GM19463 (cell line): ENCODE measurements at regions not wholly inside any gene's neighbourhood (a gene's known extent, or its start where the extent isn't known, plus 50 kb on each side); places are given as distances from the start of the nearest gene placed in this dataset.

Experiments used
- ATAC-seq: cut with Tn5 transposase; IDR thresholded peaks from one replicate; pipeline ENCODE4 v1.9.1; 2021; ENCODE audit warnings: mild to moderate bottlenecking, moderate library complexity; ENCODE audit not compliant: unreplicated experiment

GRCh38 chr6:40196135-40196518 is 261.9 kb upstream of the MOCS1 start:
- no peak for ATAC-seq

DNA sequence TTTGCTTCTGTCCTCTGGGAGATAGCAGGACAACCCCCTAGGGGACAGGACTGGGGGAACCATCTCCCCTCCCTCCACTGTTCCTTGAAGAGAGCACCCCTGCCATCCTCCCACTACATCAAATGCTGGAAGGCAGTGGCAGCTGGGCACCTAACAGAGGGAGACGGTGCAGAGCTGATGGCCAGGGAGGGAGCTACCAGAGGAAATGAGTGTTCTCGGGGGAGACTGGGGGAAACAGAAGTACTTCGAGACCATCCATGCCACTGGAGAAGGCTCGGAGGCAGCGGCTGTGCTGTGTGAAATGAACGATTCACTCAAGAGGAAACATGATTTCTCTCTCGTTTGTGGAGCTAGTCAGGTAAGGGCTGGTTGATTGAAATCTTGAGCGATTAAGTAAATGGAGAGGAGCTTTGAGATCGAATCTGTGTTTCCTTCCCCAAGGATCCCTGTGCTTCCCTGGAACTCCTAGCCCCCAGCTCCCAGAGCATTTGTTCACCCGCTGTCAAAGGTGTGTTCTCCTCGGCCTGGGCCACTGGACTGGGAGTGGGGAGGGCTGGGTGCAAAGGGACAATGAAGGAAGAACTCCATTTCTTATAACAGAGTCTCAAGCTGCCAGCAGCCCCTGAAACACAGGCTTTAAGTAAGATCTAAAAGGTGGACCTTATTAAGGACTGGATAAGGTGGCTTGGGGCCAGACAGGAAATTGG is 261.3 kb upstream of the MOCS1 start:
- no peak for ATAC-seq

DNA sequence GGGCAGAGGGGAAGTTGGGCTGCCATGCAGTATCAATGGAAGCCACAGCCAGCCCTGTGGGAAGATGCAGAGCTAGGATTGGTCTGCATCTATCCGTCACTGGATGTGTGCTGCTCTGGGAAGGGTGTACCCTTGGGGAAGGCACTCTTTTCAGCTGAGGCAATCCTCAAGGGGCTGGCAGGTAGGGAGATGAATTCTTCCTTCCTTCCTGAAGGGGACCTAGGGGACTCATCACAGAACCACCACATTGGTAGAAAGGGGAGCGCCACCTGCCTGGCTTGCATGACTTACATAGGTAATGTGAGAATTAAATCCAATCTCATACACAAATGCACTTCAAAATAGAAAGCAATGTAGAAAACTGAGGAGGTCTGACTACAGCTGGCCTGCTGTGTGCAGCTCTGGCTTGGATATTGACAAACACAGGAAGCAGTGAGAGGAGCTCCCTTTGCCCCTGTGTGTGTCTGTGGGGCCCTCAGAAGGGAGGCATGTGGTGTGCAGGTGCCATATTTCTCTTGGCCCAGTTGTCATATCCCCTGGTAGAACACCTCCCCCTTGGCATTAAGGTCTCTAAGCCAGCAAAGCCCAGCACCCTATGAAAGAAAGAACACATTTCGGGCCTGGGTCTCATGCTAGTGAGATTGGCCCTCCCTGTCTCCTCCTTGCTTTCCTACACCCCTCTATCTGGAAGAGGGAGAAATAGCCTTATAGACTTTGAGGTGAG is 260.3 kb upstream of the MOCS1 start:
- ATAC-seq = no peak

- ATAC-seq = no peak
Measured at GRCh38 chr6:40192516-40192915, 258.3 kb upstream of the MOCS1 start.

GRCh38 chr6:40188931-40189330 is 254.7 kb upstream of the MOCS1 start:
- no peak for ATAC-seq

- no peak for ATAC-seq
Measured at GRCh38 chr6:40187535-40188144, 253.4 kb upstream of the MOCS1 start.

- no peak for ATAC-seq
Measured at GRCh38 chr6:40185486-40185885, 251.2 kb upstream of the MOCS1 start.

DNA sequence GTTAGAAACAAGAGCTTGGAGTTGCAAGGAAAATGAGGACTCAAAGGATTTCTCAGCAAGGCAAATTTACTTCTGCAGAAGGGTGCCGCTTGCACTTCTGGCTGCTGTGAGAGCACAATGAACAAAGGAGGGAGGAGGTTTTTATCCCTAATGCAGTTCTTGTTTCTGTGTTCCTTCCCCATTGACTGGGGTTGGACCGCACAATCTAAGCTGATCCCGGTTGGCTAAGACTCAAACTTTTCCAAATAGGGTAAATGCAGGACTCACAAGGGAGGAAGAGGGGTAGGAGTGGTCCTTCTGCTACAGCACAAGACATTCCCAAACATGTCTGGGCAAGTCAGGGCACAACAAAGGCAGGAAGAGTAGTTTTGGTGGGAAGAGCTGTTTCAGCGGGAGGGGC is 249.6 kb upstream of the MOCS1 start:
- ATAC-seq = no peak

DNA sequence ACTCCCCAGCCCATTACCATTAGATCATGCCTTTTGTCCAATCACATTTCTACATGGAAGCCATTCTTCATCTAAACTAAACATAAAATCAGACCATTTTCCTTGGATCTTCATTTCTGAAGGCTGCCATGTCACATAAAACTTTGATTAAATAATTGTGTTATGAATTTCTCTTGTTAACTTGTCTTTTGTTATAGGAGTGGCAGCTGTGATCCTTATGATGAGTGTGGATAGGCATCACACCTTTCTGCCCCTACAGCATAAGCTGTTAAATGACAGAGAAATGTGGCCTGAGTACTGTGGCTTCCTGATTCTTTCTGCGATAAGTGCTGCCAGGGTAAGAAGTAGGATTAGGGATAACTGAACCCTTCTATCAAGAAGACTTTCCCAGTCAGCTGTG is 247.1 kb upstream of the MOCS1 start:
- ATAC-seq = no peak

DNA sequence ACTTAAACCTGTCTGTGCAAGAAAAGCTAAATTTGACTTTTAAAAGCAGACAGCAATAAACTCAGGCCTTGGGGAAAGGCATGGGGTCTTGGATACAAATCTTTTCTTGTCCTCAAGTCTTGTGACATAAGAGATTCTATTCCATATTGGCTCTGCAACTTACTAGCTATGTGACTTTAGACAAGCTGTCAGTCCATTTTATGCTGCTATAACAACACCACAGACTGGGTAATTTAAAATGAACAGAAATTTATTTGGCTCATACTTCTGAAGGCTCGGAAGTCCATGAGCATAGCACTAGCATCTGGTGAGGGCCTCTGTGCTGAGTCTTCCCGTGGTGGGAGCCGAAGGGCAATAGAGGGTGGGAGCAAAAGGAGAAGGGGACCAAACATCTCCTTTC is 246.0 kb upstream of the MOCS1 start:
- no peak for ATAC-seq

- ATAC-seq = no peak
Measured at GRCh38 chr6:40179496-40179895, 245.2 kb upstream of the MOCS1 start.

DNA sequence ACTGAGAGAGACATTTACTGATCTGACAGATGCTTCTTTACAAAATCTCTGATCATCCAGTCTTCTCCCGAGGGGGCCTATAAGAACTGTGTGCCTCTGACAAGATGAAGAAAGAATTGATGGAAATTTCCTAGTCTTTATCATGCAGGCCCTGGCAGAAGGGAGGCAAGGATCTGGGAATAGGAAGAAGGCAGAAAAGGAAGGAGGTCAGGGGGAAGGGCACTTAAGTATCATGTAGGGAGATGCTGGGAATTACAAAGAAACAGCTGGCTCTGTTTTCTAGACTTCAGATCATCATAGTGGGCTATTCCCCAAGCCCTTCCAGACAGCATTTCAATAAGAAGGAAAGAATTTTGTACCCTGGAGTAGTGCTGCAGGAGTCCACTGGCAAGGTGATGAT is 243.3 kb upstream of the MOCS1 start:
- no peak for ATAC-seq

- no peak for ATAC-seq
Measured at GRCh38 chr6:40176152-40176551, 241.9 kb upstream of the MOCS1 start.

GRCh38 chr6:40172272-40172671 is 238.0 kb upstream of the MOCS1 start:
- ATAC-seq = no peak

DNA sequence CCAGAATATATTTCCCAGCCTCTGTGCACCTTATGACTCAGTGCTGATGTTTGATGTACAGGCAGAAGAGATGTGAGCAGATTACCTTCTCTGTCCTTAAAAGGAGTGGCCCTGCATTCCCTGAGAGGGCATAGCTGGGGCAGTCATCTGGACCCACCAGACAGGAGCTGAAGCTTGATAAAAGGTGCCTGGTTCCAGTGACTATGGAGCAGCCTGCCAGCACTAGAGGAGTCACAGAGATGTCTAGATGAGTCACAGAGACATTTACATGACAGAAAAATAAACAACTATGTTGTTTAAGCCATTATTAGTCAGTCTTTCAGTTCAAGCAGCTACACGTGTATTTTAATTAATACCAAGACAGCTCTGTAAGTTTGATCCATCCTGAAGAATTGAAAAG is 237.1 kb upstream of the MOCS1 start:
- ATAC-seq = no peak

DNA sequence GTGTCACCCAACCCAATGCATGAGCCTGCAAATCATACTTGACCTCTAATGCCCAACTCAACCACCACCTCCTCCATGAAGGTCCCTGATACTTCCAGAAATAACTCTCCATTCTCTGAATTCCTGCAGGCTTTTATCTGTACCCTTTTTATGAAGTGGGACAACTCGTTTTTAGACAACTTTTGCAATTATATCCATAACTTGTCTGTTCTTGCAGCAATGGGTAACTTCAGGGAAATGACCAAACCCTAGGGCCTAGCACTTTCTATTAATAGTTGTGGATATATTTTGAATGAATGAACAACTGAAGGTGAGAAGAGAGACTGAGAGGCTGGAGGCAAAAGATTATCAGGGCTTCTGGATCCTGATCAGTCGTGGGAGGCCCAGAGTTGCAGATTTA is 236.6 kb upstream of the MOCS1 start:
- no peak for ATAC-seq

- no peak for ATAC-seq
Measured at GRCh38 chr6:40169878-40170277, 235.6 kb upstream of the MOCS1 start.

DNA sequence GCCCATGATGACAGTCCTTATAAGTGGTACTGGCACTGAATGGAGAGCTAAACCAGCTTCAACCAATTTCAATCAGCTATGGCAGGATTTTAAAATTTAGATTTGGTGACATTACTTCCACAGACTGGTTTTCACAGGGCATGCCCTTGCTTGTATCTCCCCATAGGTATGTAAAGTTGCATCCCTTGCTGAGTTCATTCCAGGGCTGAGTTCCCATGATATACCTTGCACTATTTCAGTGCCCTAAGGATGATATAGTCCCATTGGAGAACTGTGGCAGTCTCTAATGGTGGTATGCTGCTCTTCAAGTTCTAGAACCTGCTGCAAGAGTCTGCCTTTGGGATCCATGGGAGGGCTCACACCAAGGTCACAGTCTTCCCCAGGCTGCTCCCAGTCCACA is 232.7 kb upstream of the MOCS1 start:
- ATAC-seq = no peak

DNA sequence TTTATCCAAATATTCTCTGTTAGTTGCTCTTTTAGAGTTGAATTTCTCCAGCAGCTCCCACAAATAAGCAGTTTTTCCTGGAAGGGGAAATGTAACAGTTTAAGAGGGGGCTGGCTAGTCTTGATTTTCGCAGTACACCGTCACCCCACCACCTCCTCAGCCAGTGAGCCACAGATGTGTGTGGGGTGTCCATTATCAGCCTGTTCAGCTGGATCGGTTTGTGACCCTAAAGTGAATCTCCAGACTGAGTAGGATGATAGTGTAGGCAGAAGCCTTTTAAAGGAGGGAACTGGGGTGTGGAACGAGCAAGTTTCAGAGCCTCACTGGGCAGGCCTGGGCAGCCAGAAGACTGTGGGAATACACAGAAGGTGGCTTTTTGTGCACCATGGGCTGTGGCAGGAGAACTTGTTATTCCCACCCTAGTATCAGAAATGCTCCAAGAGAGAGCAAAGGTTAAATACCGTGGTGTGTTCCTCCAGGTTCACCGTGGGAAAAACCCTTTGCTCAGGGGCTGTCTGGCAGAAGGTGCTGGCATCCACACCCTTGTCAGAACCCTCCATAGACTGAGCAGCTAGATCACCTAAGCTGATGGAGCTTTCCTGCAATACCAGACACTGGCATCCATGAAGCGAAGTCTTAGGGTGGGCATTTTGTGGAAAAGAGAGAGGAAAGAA is 230.9 kb upstream of the MOCS1 start:
- ATAC-seq = no peak

DNA sequence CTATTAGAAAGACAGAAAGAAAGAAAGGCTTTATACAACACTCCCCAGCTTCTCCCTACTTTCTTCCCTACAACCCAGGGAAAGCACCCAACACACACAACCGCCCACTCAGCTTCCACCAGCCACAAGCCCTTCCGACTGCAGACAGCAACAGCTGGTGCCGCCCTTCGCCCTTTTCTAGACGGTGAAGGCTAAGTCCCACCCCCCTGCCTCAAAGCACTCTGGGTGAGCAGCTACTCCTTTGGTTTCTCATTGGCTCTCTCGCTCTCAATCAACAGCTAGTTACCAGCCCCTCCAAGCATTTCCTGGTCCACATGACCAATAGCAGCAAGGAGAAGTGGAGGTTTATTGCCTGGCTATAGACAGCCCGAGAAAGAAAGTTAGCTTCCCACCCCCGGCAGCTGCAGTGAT is 230.1 kb upstream of the MOCS1 start:
- ATAC-seq = no peak

DNA sequence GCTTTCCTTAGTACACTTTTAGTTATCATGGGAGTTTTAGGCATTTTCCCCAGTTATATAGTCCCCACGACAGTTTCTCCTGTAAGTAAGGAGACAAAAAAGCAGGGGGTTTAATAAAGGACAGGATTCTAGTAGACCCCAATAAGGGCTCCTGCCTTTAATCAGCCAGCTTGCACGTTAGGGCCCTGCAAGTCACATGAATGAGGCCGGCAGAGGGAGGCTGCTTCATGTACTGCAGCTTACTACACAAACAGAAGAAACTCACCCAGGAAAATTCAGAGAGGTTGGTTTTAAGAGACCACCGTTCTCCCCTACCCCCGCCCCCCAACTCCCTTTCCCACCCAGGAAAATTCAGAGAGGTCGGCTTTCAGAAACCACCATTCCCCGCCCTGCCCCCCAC is 229.7 kb upstream of the MOCS1 start:
- ATAC-seq = no peak

DNA sequence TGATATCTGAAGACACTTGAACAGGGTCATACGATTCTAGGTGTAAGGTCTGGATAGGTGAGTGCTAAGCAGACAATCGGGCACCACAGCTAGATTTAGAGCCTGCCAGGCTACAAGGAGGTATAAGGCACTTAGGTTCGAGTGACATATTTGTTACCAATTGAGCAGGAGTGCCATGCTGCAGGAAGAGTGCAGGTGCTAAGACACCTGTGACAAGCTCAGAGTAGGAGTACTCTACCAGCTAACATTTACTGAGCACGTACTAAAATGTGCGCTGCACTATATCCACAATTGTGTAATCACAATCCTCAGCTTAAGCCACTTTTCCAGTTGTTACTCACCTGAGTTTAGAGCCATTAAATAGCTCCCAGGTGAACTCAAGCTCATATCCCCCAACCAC is 227.8 kb upstream of the MOCS1 start:
- no peak for ATAC-seq
